ENCODE measurements at regions not wholly inside any gene's neighbourhood (a gene's known extent, or its start where the extent isn't known, plus 50 kb on each side); places are given as distances from the start of the nearest gene placed in this dataset.
"Not testable (repeated sequence)": the region's sequence is repeated elsewhere in the genome, so short reads cannot be mapped to it uniquely, and the experiment has no call there.

- DNase-seq (ENCODE audit: low spot score in 2 of 2) = no peak
- no peak for FAIRE-seq
Observed at GRCh38 chr2:114128263-114128662, 238.4 kb downstream of the ACTR3 start.

- FAIRE-seq (no peak), DNase-seq (ENCODE audit: low spot score in 2 of 2) (no peak)
Observed at GRCh38 chr2:114128725-114129124, 238.8 kb downstream of the ACTR3 start.

- FAIRE-seq; DNase-seq (ENCODE audit: low spot score in 2 of 2): not testable (repeated sequence)
Observed at GRCh38 chr2:114132050-114132449, 242.2 kb downstream of the ACTR3 start.

GRCh38 chr2:114134146-114134545 lies 244.3 kb downstream of the ACTR3 start:
- no peak for FAIRE-seq

GRCh38 chr2:114139542-114139941 lies 249.7 kb downstream of the ACTR3 start:
- FAIRE-seq = no peak
- no peak for DNase-seq (ENCODE audit: low spot score in 2 of 2)

More at GRCh38 chr2:114134146-114134545, 244.3 kb downstream of the ACTR3 start:
- DNase-seq (ENCODE audit: low spot score in 2 of 2) = no peak

- no peak for FAIRE-seq
- no peak for DNase-seq (ENCODE audit: low spot score in 2 of 2)
Observed at GRCh38 chr2:114156366-114157056, 266.6 kb downstream of the ACTR3 start.

GRCh38 chr2:114157057-114157385 lies 267.1 kb downstream of the ACTR3 start:
- DNase-seq (ENCODE audit: low spot score in 2 of 2) (no peak), FAIRE-seq (no peak)

GRCh38 chr2:114160263-114160981 lies 270.5 kb downstream of the ACTR3 start:
- no peak for FAIRE-seq
- DNase-seq (ENCODE audit: low spot score in 2 of 2) = no peak

- DNase-seq (ENCODE audit: low spot score in 2 of 2) (no peak), FAIRE-seq (no peak)
Observed at GRCh38 chr2:114161371-114161770, 271.5 kb downstream of the ACTR3 start.

GRCh38 chr2:114167799-114168198 lies 274.6 kb upstream of the DPP10 start:
- FAIRE-seq = no peak

GRCh38 chr2:114170070-114170469 lies 272.4 kb upstream of the DPP10 start:
- DNase-seq (ENCODE audit: low spot score in 2 of 2) (no peak), FAIRE-seq (no peak)

More at GRCh38 chr2:114167799-114168198, 274.6 kb upstream of the DPP10 start:
- DNase-seq (ENCODE audit: low spot score in 2 of 2) = no peak

GRCh38 chr2:114175507-114175906 lies 266.9 kb upstream of the DPP10 start:
- no peak for DNase-seq (ENCODE audit: low spot score in 2 of 2)
- no peak for FAIRE-seq

- FAIRE-seq (no peak), DNase-seq (ENCODE audit: low spot score in 2 of 2) (no peak)
Observed at GRCh38 chr2:114185501-114185900, 256.9 kb upstream of the DPP10 start.

GRCh38 chr2:114192362-114192761 lies 250.1 kb upstream of the DPP10 start:
- no peak for FAIRE-seq
- no peak for DNase-seq (ENCODE audit: low spot score in 2 of 2)

- FAIRE-seq (no peak), DNase-seq (ENCODE audit: low spot score in 2 of 2) (no peak)
Observed at GRCh38 chr2:114201781-114202180, 240.7 kb upstream of the DPP10 start.

- DNase-seq (ENCODE audit: low spot score in 2 of 2) = no peak
- FAIRE-seq = no peak
Observed at GRCh38 chr2:114203679-114204078, 238.8 kb upstream of the DPP10 start.

- FAIRE-seq = no peak
- no peak for DNase-seq (ENCODE audit: low spot score in 2 of 2)
Observed at GRCh38 chr2:114213808-114214207, 228.6 kb upstream of the DPP10 start.

GRCh38 chr2:114218383-114218782 lies 224.1 kb upstream of the DPP10 start:
- FAIRE-seq (no peak), DNase-seq (ENCODE audit: low spot score in 2 of 2) (no peak)

GRCh38 chr2:114219456-114219855 lies 223.0 kb upstream of the DPP10 start:
- DNase-seq (ENCODE audit: low spot score in 2 of 2) (no peak), FAIRE-seq (no peak)

GRCh38 chr2:114222344-114222743 lies 220.1 kb upstream of the DPP10 start:
- FAIRE-seq = no peak
- DNase-seq (ENCODE audit: low spot score in 2 of 2) = no peak

GRCh38 chr2:114231921-114232320 lies 210.5 kb upstream of the DPP10 start:
- FAIRE-seq = no peak
- no peak for DNase-seq (ENCODE audit: low spot score in 2 of 2)

- no peak for DNase-seq (ENCODE audit: low spot score in 2 of 2)
- FAIRE-seq = no peak
Observed at GRCh38 chr2:114237331-114237730, 205.1 kb upstream of the DPP10 start.
